Activated CD4-positive, alpha-beta T cell treated with anti-CD3 and anti-CD28 coated beads, Interleukin-2, Interleukin-4, amounts not matched to agents 100 ng/mL and 50 ng/mL, durations not matched to agents 16 hours and 8 hours (primary cell): ENCODE measurements at regions not wholly inside any gene's neighbourhood (a gene's known extent, or its start where the extent isn't known, plus 50 kb on each side); places are given as distances from the start of the nearest gene placed in this dataset.

Experiments used
- DNase-seq: peaks from one replicate; pipeline ENCODE4 v3.0.0-alpha.2; 2020; ENCODE audit warnings: low spot score

DNA sequence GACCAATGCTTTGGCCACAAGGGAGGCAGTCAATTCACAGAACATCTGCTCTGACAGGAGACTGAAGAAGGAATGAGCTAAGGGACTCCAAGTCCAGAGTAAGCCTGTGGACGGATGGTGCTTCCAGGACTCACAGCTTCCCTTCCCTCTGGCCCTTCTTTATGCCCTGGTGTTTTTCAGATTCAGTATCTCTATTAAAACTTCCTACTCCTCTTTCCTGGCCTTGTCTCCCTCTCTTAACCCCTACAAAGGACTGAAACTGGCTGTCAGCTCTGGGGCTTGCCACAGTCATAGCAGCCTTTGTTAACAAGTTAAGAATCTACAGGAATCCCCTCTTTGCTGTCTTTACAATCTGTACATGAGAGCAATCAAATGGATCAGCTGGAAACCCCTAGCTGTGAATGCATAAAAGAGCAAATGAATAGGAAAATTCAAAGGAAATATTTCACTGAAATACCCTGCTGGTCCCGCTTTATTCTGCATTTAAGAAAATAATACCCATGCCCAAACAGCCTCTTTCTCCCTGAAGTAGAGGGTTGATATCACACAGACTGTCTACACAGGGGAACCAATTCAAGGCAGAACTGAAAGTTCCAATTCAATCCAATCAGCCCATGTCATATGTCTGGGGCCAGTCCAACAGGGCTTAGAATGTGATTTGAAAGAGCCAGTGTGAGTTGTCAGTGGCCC, 192.3 kb downstream of the MZT1 start:
- no peak for DNase-seq

DNA sequence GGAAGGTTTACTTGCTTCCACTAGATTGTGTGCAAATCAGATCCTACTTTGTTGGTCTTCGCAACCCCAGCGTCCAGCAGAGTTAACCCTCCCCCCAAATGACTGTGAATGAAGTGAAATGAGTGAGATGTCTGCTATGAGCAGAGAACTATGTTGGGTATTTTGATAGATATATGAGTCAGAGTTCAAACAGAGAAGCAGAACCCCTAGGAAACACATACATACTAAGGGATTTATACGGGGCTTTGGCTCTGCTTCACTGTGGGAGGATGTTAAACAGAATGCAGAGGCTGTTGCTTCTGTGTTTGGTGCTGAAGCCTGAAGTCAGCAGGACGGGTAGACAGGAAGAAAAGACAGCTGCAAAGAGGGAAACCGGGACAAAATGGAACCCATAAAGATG, 197.0 kb downstream of the MZT1 start:
- DNase-seq, result no peak

DNA sequence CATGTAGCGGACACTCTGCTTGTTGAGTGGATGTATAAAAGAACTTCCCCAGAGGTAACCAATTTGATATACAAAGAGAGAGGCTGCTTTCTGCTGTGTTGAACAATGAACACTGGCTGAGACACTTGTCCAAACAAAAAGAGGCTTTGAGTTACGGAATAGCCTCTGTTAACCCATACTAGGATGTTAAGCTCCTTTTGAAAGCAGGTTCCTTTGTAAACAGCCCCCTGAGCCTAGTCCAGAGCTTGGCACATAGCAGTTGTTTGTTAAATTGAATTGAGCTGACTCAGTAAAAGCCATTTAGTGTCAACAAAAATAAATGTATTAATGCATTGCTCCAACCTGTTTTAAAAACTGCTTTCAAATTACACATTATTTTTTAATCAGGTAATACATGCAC, 200.1 kb downstream of the MZT1 start:
- no peak for DNase-seq

DNA sequence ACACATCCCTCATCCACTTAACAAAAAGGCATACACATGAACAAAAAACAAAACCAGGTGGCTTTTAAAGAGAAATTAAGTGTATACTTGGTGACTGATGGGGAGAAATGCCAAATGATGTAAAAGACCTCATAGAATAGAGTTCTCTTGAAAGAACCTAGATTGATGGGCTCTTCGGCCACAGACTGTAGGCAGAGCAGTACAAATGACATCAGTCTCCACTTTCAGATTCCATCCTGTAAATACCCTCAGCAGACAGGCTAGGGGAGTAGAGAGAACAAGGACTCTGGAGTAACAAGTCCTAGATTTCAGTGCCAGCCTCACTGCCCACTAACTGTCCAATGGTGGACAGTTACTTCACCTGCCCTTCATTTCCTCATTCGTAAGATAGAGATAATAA, 203.8 kb downstream of the MZT1 start:
- DNase-seq, result no peak

DNA sequence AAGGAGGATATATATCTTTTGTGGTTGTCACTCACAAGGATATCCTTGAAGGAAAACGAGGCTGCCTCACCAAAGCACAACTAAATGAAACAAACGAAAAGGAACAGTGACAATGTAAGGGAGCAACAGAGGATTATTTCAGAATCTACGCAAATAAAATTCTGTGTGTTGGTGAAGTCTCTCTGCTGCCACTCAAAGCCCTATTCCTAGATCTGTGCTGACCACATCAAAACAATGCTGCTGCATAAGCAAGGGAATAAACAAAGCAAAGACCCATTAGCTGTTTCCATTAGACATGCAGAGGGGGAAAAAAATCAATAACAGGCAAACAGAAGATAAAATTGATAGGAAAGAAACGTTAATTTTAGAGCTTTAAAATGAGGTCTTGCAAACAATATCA, 204.4 kb downstream of the MZT1 start:
- no peak for DNase-seq

DNA sequence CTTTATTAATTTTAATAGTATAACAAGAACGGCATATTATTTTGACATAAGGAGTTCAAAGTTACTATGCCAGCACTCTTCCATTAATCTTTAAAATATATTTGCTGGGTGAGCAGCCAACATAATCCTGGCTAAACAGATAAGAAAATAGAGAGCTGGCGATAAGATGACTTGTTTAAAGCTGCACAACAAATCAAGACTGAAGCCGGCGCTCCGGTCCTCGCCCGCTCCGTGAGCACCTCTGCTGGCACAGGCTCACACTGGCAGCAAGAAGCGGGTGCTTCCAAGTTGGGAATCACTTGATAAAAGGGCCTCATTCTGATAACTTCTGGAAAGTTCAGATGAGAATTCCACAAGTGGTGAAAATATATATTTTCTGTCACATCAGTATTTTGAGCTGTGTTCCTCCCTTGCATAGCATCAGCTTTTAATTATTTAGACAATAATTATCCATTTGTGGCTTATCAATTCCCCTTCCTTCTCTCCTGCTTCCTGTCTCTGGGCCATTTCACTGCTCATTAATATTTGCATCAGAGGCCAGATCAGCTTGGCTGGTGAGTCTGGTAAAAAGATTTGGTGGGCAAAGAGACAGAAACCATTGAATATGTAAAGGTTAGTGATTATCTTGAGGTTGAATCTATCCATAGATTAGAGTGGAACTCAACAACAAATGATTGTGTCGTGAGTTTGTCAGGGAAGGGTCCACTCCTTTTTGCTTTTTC, 205.3 kb downstream of the MZT1 start:
- no peak for DNase-seq

DNA sequence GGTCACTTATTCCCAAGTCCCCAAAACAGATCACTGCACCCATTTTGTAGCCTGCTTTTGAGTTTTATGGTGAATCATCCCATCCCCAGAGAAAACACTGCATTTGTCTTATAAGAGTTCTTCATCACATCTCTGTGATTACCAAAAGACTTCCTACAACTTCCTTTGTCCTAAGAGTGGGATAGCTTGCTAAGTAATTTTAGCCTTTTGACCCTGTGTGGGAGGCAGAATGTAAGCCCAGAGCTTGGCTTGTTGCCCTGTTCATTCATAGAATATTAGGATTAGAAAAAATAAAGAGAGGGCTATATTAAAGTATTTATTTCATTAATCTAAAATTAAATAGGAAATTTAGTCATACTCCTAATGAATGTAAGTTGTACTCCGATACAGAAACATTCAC, 213.3 kb downstream of the MZT1 start:
- no peak for DNase-seq

DNA sequence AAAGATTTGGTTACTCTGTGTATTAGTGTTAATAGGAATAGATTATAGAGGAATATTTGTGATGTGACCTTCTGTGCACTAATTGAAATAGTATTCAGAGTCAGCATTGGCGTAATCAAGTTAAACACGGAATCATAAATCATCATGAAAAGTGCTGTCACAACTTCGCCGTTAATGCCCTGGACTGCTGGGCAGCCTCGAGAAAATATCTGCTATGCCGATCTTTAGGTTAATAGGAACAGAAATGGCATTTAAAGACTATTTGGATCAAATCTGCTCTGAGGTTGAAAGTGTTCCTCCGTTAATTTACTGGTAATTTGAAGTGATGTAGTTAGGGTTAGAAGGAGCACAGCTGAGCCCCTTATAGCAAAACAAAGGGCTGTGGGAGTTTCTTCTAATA, 219.0 kb downstream of the MZT1 start:
- DNase-seq, result no peak

DNA sequence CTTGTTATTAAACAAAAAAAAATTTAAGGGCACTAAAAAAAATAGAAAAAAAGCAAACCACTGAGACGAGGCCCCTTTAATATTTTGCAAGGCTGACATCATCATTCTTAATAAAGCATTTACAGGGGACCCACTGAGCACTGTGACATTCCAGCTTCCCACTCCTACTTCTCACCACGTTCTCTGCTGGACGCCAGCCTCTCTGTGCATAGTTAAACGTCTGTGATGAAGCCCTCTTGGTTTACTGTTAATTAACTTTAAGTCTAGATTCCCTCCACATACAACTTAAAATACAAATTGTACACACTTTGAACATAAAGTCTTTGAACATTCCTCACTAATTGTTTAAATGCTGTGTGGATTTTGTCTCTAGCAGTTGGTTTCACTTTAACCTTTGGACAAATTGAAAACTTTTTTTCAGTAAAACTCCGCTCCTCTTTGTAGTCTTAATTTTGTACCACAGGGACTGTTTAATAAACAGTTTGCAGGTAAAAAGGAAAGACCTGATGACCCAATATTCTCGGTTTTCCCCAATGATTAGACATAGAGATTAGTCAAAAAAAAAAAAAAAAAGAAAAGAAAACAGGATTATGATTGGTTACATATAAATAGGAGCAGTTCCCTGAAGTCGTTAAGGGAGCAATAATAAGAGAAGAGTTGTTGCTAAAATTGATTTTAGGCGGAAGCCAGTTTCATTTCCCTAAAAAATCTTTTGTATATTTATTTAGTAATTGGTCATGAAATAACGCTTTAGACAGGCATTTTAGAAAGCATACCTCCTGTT, 219.8 kb downstream of the MZT1 start:
- DNase-seq, result no peak

DNA sequence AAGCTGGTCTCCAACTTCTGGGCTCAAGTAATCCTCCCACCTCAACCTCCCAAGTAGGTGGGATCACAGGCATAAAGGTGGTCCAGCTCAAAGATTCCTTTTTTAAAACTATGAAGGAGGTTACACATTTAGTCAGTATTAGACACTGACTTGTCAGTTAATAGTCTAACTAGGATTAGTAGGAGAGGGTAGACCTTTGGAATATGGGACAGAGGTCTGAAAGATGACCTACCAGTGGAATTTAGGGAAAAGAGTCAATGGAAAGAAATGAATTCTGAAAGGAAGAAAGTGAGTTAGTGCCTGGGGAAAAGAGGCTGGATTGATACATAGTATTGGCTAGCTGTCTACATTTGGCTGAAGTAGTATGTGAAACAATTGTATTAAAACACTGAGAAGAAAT, 220.7 kb downstream of the MZT1 start:
- DNase-seq, result no peak

DNA sequence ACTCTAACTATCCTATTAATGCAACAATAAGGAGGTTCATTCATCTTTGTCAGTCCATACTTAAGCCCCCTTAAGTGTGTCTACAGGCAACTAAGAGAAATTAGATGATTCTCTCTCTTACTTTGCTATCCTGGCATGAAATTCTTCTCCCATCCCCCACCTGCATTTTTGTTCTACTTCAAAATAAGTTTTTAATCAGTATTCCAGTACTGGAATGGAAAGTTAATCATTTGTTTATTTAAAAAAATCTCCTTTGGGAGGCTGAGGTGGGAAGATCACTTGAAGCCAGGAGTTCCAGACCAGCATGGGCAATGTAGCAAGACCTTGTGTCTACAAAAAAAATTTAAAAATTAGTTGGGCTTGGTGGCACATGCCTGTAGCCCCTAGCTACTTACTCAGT, 222.1 kb downstream of the MZT1 start:
- no peak for DNase-seq

DNA sequence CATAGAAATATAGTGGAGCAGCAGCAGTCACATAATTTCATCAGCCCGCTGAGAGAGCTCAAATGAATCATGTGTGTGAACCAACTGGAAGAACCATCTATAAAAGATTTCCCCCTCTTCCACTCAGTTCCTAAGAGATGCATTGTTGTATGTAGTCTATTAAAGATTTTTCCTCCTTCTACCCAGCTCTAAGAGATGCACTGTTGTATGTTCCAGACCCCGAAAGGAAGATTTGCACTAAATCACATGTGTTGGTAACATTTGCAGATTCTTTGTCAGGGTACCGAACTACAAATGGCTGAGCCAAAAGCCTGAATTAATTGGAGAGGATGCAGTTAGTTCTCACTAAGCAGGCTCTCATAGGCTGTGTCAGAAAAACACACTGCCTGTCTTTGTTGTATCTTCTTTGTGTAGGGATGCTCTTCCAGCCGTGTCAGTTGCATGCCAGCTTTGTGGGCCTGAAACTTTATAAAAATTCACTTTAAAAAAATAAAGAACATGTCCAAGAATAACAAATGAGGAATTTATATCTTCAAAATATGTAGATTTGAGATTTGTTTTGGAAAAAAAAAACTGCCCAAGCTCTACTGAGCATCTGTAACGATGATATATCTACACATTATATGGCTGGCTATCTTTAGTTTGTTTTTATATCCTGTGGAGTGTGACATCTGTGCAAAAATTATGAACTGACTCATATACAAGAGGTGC, 223.1 kb downstream of the MZT1 start:
- no peak for DNase-seq

DNA sequence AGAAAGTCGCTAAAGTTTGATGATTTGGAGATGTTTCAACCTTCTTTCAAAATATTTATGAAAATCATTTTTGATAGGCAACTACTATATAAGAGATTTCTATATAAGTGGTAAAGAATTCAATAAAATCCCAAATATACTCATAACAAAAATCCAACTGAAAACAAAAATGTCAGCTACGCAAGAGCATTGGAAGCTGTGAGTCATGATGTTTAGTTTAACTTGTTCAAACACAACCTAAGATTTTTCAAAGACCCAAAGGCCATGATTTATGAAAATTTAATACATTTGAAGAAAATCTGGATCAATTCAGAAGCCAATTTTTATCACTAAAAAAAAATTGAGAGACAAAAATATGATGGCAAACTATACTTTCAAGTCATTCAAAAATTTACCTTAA, 226.6 kb downstream of the MZT1 start:
- no peak for DNase-seq

DNA sequence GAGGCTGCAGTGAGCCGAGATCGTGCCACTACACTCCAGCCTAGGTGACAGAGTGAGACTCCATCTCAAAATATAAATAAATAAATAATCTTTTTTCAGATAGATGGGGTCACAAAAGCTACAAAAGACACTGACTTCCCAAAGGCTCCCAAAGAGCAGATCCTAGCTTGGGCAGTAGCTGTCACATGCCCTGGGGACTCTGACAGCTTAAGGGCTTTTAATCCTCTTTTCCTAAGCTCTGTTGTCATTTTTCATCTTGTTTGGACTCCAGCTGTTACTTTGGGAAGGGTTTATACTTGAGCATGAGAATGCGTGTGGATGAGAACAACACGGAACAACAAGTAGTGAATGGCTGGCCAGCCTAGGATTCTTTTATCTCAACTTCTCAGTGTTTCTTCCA, 231.7 kb downstream of the MZT1 start:
- DNase-seq, result no peak

DNA sequence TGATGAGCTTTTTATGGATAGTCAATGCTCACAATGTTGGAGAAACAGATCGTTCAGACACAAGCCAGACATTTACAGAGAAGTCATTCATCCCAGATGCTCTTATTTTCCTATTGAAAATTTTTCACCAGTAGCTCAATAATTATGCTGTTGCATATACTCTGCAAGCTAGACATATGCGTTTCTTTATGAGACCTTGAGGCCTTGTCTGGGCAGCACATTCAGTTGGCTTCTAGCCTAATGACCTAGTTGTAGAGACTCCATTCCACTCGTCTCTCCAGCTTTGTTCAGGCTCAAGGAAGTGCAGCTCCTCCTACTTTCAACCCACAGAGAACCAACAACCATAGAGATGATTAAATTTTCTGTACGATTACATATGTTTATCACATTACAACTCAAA, 237.7 kb downstream of the MZT1 start:
- DNase-seq, result no peak

DNA sequence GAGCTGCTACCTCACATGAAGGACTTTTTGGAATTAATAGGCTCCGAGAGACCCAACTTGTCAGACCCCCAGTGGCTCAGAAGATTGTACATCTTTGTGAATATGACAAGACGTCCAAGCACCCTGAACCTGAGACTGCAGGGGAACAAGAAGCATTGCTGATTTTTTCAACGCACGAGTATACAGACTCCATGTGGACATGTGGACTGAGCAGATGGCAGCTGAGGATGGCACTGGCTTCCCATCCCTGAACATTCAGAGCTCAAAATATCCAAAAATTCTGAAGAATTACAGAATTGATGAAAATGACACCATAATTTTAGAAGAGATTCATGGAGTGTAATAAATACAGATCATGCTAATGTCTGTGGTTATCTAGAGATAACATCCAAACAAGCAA, 254.1 kb downstream of the MZT1 start:
- no peak for DNase-seq

DNA sequence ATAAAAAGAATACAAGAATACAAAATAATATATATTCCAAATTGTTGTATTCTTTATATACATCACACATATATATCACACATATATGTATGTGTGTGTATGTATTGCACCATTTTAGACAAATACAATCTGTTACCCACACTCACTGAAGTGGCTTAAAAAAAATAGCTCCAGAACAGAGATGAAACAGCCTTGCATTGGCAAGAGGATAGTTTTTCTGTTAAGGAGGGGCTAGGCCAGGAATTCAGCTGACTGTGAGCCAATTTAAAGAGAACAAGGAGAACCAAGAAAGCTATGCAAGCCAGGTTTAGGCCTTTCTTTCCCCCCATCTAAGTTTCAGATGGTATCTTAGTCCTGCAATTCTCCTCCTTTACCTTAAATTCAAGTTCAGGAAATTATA, 257.5 kb downstream of the MZT1 start:
- DNase-seq, result no peak

DNA sequence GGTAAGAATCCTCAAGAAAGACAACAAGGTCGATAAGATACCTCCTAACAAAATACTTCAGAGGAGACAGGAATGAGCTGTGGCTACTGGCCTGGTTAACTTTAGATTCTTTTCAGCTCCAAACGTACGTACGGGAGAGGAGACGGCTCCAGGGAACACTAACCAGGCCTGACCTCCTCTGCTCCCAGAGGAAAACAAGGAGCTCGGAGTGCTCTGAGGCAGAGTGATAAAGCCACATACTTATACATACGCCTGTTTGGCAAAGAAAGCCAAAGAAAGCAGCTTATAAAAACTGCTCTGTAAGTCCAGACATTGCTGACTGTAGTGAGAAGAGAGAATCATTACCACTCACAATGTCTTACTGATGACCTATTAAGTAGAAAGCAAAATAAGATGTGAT, 263.9 kb downstream of the MZT1 start:
- no peak for DNase-seq

DNA sequence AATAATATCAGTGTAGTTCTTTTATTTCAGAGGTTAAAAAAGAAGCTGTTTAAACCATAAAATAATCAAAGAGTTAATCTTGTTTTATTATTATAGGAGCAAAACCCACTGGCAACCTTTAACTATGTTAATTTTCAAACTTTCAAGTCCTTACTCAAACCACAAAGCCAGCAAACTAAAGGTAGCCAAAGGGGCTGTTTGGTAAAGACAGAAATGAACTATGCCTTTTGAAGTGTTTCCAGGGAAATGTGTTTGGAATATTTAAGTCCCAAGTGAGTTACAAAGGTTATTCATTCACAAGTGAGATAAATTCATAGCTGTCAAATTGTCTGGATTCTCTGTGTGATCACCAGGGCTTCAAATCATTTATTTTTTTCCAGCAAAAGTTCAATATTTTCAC, 264.7 kb downstream of the MZT1 start:
- no peak for DNase-seq

DNA sequence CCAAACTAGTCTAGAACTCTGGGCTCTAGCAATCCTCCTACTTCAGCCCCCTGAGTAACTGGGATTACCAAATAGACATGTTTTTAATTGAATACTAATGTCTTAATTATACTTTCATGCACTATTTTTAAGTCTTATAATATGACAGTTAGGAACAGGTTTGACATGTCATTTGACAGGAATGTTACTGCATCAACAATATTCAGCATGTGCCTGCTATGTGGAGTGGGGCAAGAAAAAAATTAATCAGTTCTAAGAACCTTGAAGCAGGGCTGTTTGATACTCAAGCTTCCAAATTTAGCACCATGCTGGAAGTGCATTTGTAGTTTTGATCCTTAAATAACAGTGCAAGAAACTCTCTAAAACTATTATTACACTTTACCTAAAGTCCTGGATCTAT, 265.3 kb downstream of the MZT1 start:
- DNase-seq, result no peak

DNA sequence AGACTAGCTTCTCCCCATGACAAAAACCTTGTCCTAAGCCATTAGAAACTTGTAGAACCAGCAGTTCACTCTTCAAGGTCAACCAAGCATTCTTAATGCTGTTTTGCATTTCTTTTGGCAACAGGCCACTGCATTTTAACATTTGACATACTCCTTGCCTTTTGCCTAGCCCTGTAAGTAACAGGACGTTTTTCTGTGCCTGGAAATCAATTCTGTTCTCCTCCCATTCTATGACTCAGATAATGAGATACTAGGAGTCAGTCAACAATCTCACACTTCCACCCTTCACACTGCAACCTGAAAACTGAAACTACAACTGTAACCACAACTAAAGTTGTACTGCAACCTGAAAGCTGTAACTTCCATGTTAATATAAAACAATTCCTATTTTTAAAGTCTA, 268.7 kb downstream of the MZT1 start:
- DNase-seq, result no peak

DNA sequence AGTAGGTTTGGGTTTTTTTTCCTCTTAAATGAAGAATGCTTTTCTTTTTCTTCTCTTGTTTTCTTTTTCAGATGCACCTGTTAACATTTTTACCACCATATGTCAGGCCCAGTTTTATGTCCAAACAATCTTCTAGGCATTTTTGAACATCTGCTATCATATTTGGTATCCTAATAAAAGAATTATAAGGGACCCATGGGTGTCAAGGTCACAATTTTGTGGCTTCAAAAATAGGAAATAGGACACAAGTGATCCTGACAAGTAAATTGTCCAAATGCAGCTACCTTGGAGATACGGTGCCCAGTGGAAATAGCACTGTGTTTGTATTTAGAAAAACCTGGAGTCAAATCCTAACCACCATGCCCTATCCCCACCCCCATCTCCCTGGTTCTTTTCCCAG, 270.3 kb downstream of the MZT1 start:
- no peak for DNase-seq

DNA sequence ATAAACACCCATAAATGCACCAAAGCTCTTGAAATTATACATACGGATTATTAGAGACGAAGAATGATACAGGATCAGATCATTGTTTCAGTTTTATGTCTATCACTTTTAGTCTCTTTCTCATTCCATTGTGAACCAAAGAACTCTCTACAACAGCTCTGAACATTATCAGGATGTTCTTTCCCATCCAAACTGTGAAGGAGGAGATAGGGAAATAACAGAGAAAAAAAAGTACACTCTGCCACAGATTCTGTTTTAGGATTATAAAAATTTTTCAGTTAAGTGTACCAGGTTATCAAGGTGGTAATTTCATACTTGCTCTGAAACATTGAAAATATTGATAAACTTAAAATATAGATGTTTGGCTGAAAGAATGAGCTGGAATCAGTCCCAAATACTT, 270.9 kb downstream of the MZT1 start:
- DNase-seq, result no peak
